GM12892 (cell line): ENCODE measurements at regions not wholly inside any gene's neighbourhood (a gene's known extent, or its start where the extent isn't known, plus 50 kb on each side); places are given as distances from the start of the nearest gene placed in this dataset.

Experiments
- DNase-seq: peaks from one replicate; pipeline ENCODE4 v3.0.0; 2011; ENCODE audit not compliant: insufficient read length
- FAIRE-seq: peaks from 2 replicates; lab custom pipeline; 2011; peaks lifted over from hg19 to GRCh38; lab: Jason Lieb, UNC
- POLR2A ChIP-seq: IDR thresholded peaks from 2 replicates; pipeline ENCODE4 v1.6.1; 2011; ENCODE audit warnings: low read depth, low read length, control low read depth
- POLR2AphosphoS5 ChIP-seq: IDR thresholded peaks from 2 replicates; pipeline ENCODE4 v1.6.1; 2011; ENCODE audit warnings: low read depth, low read length, control low read depth
- TAF1 ChIP-seq: IDR thresholded peaks from 2 replicates; pipeline ENCODE4 v1.6.1; 2011; ENCODE audit warnings: low read depth, mild to moderate bottlenecking, control low read depth, low read length, borderline replicate concordance

- DNase-seq (no peak), FAIRE-seq (no peak)
- TF ChIP-seq POLR2A (no peak), TAF1 (no peak), POLR2AphosphoS5 (no peak)
These were observed 132.6 kb downstream of the MIAT start for GRCh38 chr22:26789951-26790350.

GRCh38 chr22:26792522-26792921, 135.1 kb downstream of the MIAT start:
- no peak for FAIRE-seq
- no peak for DNase-seq
- no peak for TF ChIP-seq POLR2A
- TF ChIP-seq TAF1: no peak
- no peak for TF ChIP-seq POLR2AphosphoS5

- DNase-seq: no peak
- FAIRE-seq: no peak
- TF ChIP-seq POLR2A (no peak), POLR2AphosphoS5 (no peak), TAF1 (no peak)
These were observed 139.4 kb downstream of the MIAT start for GRCh38 chr22:26796785-26797184.

- FAIRE-seq: no peak
- DNase-seq: no peak
These were observed 140.5 kb downstream of the MIAT start for GRCh38 chr22:26797910-26798309.

GRCh38 chr22:26798462-26799065, 141.2 kb downstream of the MIAT start:
- TF ChIP-seq TAF1 (no peak), POLR2AphosphoS5 (no peak), POLR2A (no peak)
- no peak for DNase-seq
- no peak for FAIRE-seq

More at GRCh38 chr22:26797910-26798309, 140.5 kb downstream of the MIAT start:
- TF ChIP-seq POLR2AphosphoS5 (no peak), TAF1 (no peak), POLR2A (no peak)

- DNase-seq: no peak
- FAIRE-seq: no peak
These were observed 143.5 kb downstream of the MIAT start for GRCh38 chr22:26800858-26801257.

GRCh38 chr22:26801449-26801848, 144.1 kb downstream of the MIAT start:
- FAIRE-seq: no peak
- no peak for DNase-seq
- no peak for TF ChIP-seq TAF1
- no peak for TF ChIP-seq POLR2AphosphoS5

More at GRCh38 chr22:26800858-26801257, 143.5 kb downstream of the MIAT start:
- TF ChIP-seq POLR2A (no peak), POLR2AphosphoS5 (no peak), TAF1 (no peak)

- no peak for FAIRE-seq
These were observed 146.9 kb downstream of the MIAT start for GRCh38 chr22:26804315-26804714.

GRCh38 chr22:26804911-26805539, 147.6 kb downstream of the MIAT start:
- FAIRE-seq (no peak), DNase-seq (no peak)
- TF ChIP-seq POLR2AphosphoS5: no peak
- TF ChIP-seq POLR2A: no peak
- TF ChIP-seq TAF1: no peak

More at GRCh38 chr22:26804315-26804714, 146.9 kb downstream of the MIAT start:
- TF ChIP-seq POLR2AphosphoS5 (no peak), TAF1 (no peak), POLR2A (no peak)
- DNase-seq: no peak

GRCh38 chr22:26806445-26807175, 149.2 kb downstream of the MIAT start:
- FAIRE-seq (no peak), DNase-seq (no peak)
- TF ChIP-seq POLR2AphosphoS5 (no peak), TAF1 (no peak), POLR2A (no peak)

- FAIRE-seq: no peak
- TF ChIP-seq TAF1: no peak
- no peak for TF ChIP-seq POLR2A
- TF ChIP-seq POLR2AphosphoS5: no peak
These were observed 154.2 kb downstream of the MIAT start for GRCh38 chr22:26811647-26811992.

More at GRCh38 chr22:26811647-26811992, 154.2 kb downstream of the MIAT start:
- DNase-seq: no peak
